ENCODE measurements at regions not wholly inside any gene's neighbourhood (a gene's known extent, or its start where the extent isn't known, plus 50 kb on each side); places are given as distances from the start of the nearest gene placed in this dataset.

DNA sequence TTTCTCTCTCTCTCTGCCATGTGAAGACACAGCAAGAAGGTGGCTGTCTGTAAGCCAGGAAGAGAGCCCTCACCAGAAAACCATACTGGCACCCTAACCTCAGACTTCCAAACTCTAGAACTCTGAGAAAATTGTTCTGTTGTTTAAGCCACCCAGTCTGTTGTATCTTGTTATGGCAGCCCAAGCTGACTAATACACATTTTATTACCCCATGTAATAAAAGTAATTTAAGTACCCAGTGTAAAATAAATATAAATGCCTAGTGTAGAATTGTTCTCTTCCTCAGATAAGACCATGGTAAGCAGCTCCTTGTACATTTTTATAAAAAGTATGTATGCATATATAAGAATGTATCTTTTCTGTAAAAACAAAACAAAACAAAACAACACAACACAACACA, 119.7 kb downstream of the DTL start:
- H3K4me3 ChIP-seq (ENCODE audit: insufficient read length, low read depth), result no peak overlapping the region
- no peak for DNase-seq (ENCODE audit: low read depth, low spot score)
- no peaks in the 10 kb centered on the region for H3K27me3 ChIP-seq (ENCODE audit: insufficient read depth, insufficient read length)
- no peak overlapping the region for H3K9ac ChIP-seq (ENCODE audit: insufficient read length, low read depth)
- no peaks in the 10 kb centered on the region for H3K36me3 ChIP-seq (ENCODE audit: insufficient read depth, insufficient read length, low read length)
- H3K9me3 ChIP-seq (ENCODE audit: insufficient read depth, low read length), result no peaks in the 10 kb centered on the region
- no peak for TF ChIP-seq ZNF274 (IDR thresholded peaks at IDR 0.05; ENCODE audit: low read depth, low read length)
- TF ChIP-seq YY1 (IDR thresholded peaks at IDR 0.05; ENCODE audit: insufficient read depth, insufficient read length), result no peak
- TF ChIP-seq SUZ12 (IDR thresholded peaks at IDR 0.05; ENCODE audit: extremely low read depth, insufficient read depth, insufficient read length), result no peak
- H3K4me1 ChIP-seq (ENCODE audit: insufficient read depth, insufficient read length), result no peaks in the 10 kb centered on the region

DNA sequence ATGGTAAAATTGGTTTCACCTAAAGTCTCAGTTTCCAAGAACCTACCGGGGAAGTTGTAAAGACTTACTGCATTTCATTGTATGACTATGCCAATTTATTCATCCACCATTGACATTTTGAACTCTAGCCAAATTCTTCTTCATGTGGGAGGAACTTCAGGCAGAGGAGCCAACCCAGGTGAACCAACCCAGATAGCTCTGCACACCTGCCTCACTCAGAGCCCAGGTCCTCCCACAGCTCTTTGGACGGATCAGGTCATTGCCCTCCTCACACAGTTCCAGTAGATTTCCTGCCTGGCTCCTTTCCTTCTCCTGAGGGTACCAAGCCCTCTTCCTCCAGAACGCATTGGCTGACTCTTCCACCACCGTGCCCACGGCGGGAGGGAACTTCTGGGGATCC, 121.7 kb downstream of the DTL start:
- no peaks in the 10 kb centered on the region for H3K27me3 ChIP-seq (ENCODE audit: insufficient read depth, insufficient read length)
- no peaks in the 10 kb centered on the region for H3K4me1 ChIP-seq (ENCODE audit: insufficient read depth, insufficient read length)
- no peak for TF ChIP-seq ZNF274 (IDR thresholded peaks at IDR 0.05; ENCODE audit: low read depth, low read length)
- no peak for TF ChIP-seq YY1 (IDR thresholded peaks at IDR 0.05; ENCODE audit: insufficient read depth, insufficient read length)
- TF ChIP-seq SUZ12 (IDR thresholded peaks at IDR 0.05; ENCODE audit: extremely low read depth, insufficient read depth, insufficient read length), result no peak
- H3K4me3 ChIP-seq (ENCODE audit: insufficient read length, low read depth), result no peak overlapping the region
- no peaks in the 10 kb centered on the region for H3K9me3 ChIP-seq (ENCODE audit: insufficient read depth, low read length)
- no peak for DNase-seq (ENCODE audit: low read depth, low spot score)
- H3K9ac ChIP-seq (ENCODE audit: insufficient read length, low read depth), result no peak overlapping the region
- H3K36me3 ChIP-seq (ENCODE audit: insufficient read depth, insufficient read length, low read length), result no peaks in the 10 kb centered on the region

- no peak overlapping the region for H3K9ac ChIP-seq (ENCODE audit: insufficient read length, low read depth)
- no peak overlapping the region for H3K4me3 ChIP-seq (ENCODE audit: insufficient read length, low read depth)
- no peaks in the 10 kb centered on the region for H3K27me3 ChIP-seq (ENCODE audit: insufficient read depth, insufficient read length)
- no peak for TF ChIP-seq ZNF274 (IDR thresholded peaks at IDR 0.05; ENCODE audit: low read depth, low read length)
- TF ChIP-seq YY1 (IDR thresholded peaks at IDR 0.05; ENCODE audit: insufficient read depth, insufficient read length), result no peak
- TF ChIP-seq SUZ12 (IDR thresholded peaks at IDR 0.05; ENCODE audit: extremely low read depth, insufficient read depth, insufficient read length), result no peak
- no peak for DNase-seq (ENCODE audit: low read depth, low spot score)
- H3K36me3 ChIP-seq (ENCODE audit: insufficient read depth, insufficient read length, low read length), result no peaks in the 10 kb centered on the region
- H3K9me3 ChIP-seq (ENCODE audit: insufficient read depth, low read length), result no peaks in the 10 kb centered on the region
- H3K4me1 ChIP-seq (ENCODE audit: insufficient read depth, insufficient read length), result no peaks in the 10 kb centered on the region
Observed at GRCh38 chr1:212158912-212159796, 123.6 kb downstream of the DTL start.

- Histone ChIP-seq H3K27me3 (ENCODE audit: insufficient read depth, insufficient read length) (no peaks in the 10 kb centered on the region), H3K36me3 (ENCODE audit: insufficient read depth, insufficient read length, low read length) (no peaks in the 10 kb centered on the region), H3K4me3 (ENCODE audit: insufficient read length, low read depth) (no peak overlapping the region), H3K9me3 (ENCODE audit: insufficient read depth, low read length) (no peaks in the 10 kb centered on the region), H3K9ac (ENCODE audit: insufficient read length, low read depth) (no peak overlapping the region), H3K4me1 (ENCODE audit: insufficient read depth, insufficient read length) (no peaks in the 10 kb centered on the region)
- DNase-seq (ENCODE audit: low read depth, low spot score), result no peak
- no peak for TF ChIP-seq SUZ12 (IDR thresholded peaks at IDR 0.05; ENCODE audit: extremely low read depth, insufficient read depth, insufficient read length)
- no peak for TF ChIP-seq YY1 (IDR thresholded peaks at IDR 0.05; ENCODE audit: insufficient read depth, insufficient read length)
- no peak for TF ChIP-seq ZNF274 (IDR thresholded peaks at IDR 0.05; ENCODE audit: low read depth, low read length)
Observed at GRCh38 chr1:212161231-212161781, 123.9 kb upstream of the PPP2R5A start.

- DNase-seq (ENCODE audit: low read depth, low spot score), result no peak
- Histone ChIP-seq H3K36me3 (ENCODE audit: insufficient read depth, insufficient read length, low read length) (no peaks in the 10 kb centered on the region), H3K4me1 (ENCODE audit: insufficient read depth, insufficient read length) (no peaks in the 10 kb centered on the region)
Observed at GRCh38 chr1:212162635-212163034, 122.6 kb upstream of the PPP2R5A start.

DNA sequence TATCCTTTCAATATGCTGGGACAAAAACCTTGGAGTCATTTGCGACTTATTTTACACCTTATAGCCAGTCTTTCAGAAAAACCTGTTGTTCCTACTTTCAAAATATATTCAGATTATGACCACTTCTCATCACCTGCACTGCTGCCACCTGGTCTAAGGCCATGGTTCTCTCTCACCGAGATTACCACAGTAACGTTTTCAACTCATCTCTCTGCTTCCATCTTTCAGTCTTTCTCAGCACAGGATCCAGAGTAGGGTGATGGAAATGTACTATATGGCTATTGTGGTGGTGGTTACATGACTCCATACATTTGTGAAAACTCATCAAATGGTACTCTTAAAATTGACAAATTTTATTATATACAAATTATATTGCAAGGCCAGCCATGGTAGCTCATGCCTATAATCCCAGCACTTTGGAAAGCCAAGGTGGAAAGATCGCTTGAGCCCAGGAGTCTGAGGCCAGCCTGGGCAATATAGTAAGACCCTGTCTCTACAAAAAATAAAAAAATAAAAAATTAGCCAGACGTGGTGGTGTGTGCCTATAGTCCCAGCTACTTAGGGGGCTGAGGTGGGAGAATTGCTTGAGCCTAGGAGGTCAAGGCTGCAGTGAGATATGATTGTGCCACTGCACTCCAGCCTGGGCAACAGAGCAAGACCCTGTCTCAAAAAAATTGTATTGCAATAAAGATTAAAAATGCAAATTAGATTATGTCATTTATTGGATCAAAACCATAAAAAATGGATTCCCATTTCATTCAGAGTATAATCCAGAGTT, 120.9 kb upstream of the PPP2R5A start:
- Histone ChIP-seq H3K9ac (ENCODE audit: insufficient read length, low read depth) (no peak overlapping the region), H3K36me3 (ENCODE audit: insufficient read depth, insufficient read length, low read length) (no peaks in the 10 kb centered on the region), H3K4me1 (ENCODE audit: insufficient read depth, insufficient read length) (no peaks in the 10 kb centered on the region), H3K27me3 (ENCODE audit: insufficient read depth, insufficient read length) (no peaks in the 10 kb centered on the region), H3K4me3 (ENCODE audit: insufficient read length, low read depth) (no peak overlapping the region), H3K9me3 (ENCODE audit: insufficient read depth, low read length) (no peaks in the 10 kb centered on the region)
- no peak for DNase-seq (ENCODE audit: low read depth, low spot score)
- TF ChIP-seq SUZ12 (IDR thresholded peaks at IDR 0.05; ENCODE audit: extremely low read depth, insufficient read depth, insufficient read length) (no peak), ZNF274 (IDR thresholded peaks at IDR 0.05; ENCODE audit: low read depth, low read length) (no peak), YY1 (IDR thresholded peaks at IDR 0.05; ENCODE audit: insufficient read depth, insufficient read length) (no peak)

More at GRCh38 chr1:212162635-212163034, 122.6 kb upstream of the PPP2R5A start:
- TF ChIP-seq YY1 (IDR thresholded peaks at IDR 0.05; ENCODE audit: insufficient read depth, insufficient read length) (no peak), SUZ12 (IDR thresholded peaks at IDR 0.05; ENCODE audit: extremely low read depth, insufficient read depth, insufficient read length) (no peak), ZNF274 (IDR thresholded peaks at IDR 0.05; ENCODE audit: low read depth, low read length) (no peak)
- Histone ChIP-seq H3K9me3 (ENCODE audit: insufficient read depth, low read length) (no peaks in the 10 kb centered on the region), H3K27me3 (ENCODE audit: insufficient read depth, insufficient read length) (no peaks in the 10 kb centered on the region), H3K9ac (ENCODE audit: insufficient read length, low read depth) (no peak overlapping the region), H3K4me3 (ENCODE audit: insufficient read length, low read depth) (no peak overlapping the region)

- Histone ChIP-seq H3K4me1 (ENCODE audit: insufficient read depth, insufficient read length) (no peaks in the 10 kb centered on the region), H3K4me3 (ENCODE audit: insufficient read length, low read depth) (no peak overlapping the region), H3K9ac (ENCODE audit: insufficient read length, low read depth) (no peak overlapping the region), H3K36me3 (ENCODE audit: insufficient read depth, insufficient read length, low read length) (no peaks in the 10 kb centered on the region), H3K27me3 (ENCODE audit: insufficient read depth, insufficient read length) (no peaks in the 10 kb centered on the region), H3K9me3 (ENCODE audit: insufficient read depth, low read length) (no peaks in the 10 kb centered on the region)
- no peak for TF ChIP-seq SUZ12 (IDR thresholded peaks at IDR 0.05; ENCODE audit: extremely low read depth, insufficient read depth, insufficient read length)
- no peak for TF ChIP-seq YY1 (IDR thresholded peaks at IDR 0.05; ENCODE audit: insufficient read depth, insufficient read length)
- TF ChIP-seq ZNF274 (IDR thresholded peaks at IDR 0.05; ENCODE audit: low read depth, low read length), result no peak
- no peak for DNase-seq (ENCODE audit: low read depth, low spot score)
Observed at GRCh38 chr1:212166244-212166643, 119.0 kb upstream of the PPP2R5A start.

Measured in NT2/D1 (cell line).